ENCODE measurements at regions not wholly inside any gene's neighbourhood (a gene's known extent, or its start where the extent isn't known, plus 50 kb on each side); places are given as distances from the start of the nearest gene placed in this dataset.

DNA sequence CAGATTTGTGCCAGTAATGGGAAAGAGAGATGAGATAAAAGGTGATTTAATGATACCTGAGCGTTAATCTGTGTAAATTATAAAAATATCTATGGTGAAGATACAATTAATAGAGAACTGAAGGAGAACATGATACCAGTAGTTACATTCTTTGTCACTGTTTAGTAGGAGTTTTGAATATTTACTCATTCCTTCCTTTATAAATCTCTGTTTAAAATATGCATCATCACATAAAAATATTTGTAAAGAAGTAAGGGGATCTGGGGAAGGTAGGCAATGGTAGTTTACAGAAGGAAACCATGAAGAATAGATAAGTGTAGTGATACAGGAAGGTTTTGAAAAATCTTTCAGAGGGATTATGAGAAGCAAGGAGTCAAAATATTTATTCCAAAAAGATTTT, 190.6 kb upstream of the PCDH18 start:
- no peak overlapping the region for H3K4me2 ChIP-seq (ENCODE audit: control insufficient read depth, insufficient read depth)
- H3K79me2 ChIP-seq (ENCODE audit: control insufficient read depth, insufficient read depth, low read length): no peaks in the 10 kb centered on the region
- intact Hi-C loops (cut with micrococcal nuclease; ENCODE audit: unreplicated experiment): no loop called here
- ChIA-PET CTCF (interaction anchor here (2.4 kb wide), 1 partner anchor 10 kb away, joined by 11 read pairs; no protein-coding TSS in a partner anchor), SMC1A (ENCODE audit: uncharacterized antibody, unreplicated experiment) (no interaction called here), RAD21 (ENCODE audit: unreplicated experiment) (no interaction called here), POLR2A (no interaction called here)
- H3K27me3 ChIP-seq (replicated peaks in 1 of 2; ENCODE audit: control insufficient read depth in 2 of 2, insufficient read depth in 2 of 2, low read length in 1 of 2): no peaks in the 10 kb centered on the region
- no peaks in the 10 kb centered on the region for H4K20me1 ChIP-seq (ENCODE audit: control insufficient read depth, insufficient read depth)
- no peak for DNase-seq (ENCODE audit: low read depth, low spot score)
- no peaks in the 10 kb centered on the region for H3K36me3 ChIP-seq (ENCODE audit: control insufficient read depth in 2 of 2, insufficient read depth in 2 of 2, low read length in 1 of 2)
- no peaks in the 10 kb centered on the region for H3K4me1 ChIP-seq (ENCODE audit: control insufficient read depth, insufficient read depth, low read length)
- in situ Hi-C loops (cut with MboI): no loop called here
- TF ChIP-seq JUNB (IDR thresholded peaks at IDR 0.05) (no peak), CEBPB (IDR thresholded peaks at IDR 0.05; ENCODE audit: borderline replicate concordance in 1 of 2, low read depth in 2 of 2, low read length in 2 of 2) (no peak), PAX8 (IDR thresholded peaks at IDR 0.05) (no peak), PML (IDR thresholded peaks at IDR 0.05; ENCODE audit: low read length) (no peak), SMAD5 (IDR thresholded peaks at IDR 0.05; ENCODE audit: low read depth) (no peak), ETV6 (conservative IDR thresholded peaks at IDR 0.05 in 1 of 2, IDR thresholded peaks at IDR 0.05 in 1 of 2; ENCODE audit: borderline replicate concordance in 1 of 2, low read depth in 1 of 2) (no peak)
- TF ChIP-seq, protein P1, sequence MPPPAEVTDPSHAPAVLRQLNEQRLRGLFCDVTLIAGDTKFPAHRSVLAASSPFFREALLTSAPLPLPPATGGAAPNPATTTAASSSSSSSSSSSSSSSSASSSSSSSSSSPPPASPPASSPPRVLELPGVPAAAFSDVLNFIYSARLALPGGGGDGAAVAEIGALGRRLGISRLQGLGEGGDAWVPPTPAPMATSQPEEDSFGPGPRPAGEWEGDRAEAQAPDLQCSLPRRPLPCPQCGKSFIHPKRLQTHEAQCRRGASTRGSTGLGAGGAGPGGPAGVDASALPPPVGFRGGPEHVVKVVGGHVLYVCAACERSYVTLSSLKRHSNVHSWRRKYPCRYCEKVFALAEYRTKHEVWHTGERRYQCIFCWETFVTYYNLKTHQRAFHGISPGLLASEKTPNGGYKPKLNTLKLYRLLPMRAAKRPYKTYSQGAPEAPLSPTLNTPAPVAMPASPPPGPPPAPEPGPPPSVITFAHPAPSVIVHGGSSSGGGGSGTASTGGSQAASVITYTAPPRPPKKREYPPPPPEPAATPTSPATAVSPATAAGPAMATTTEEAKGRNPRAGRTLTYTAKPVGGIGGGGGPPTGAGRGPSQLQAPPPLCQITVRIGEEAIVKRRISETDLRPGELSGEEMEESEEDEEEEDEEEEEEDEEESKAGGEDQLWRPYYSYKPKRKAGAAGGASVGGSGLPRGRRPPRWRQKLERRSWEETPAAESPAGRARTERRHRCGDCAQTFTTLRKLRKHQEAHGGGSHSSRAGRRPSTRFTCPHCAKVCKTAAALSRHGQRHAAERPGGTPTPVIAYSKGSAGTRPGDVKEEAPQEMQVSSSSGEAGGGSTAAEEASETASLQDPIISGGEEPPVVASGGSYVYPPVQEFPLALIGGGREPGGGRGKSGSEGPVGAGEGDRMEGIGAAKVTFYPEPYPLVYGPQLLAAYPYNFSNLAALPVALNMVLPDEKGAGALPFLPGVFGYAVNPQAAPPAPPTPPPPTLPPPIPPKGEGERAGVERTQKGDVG (CRISPR knock-in tag; IDR thresholded peaks at IDR 0.05): no peak
- TF ChIP-seq, protein P2, sequence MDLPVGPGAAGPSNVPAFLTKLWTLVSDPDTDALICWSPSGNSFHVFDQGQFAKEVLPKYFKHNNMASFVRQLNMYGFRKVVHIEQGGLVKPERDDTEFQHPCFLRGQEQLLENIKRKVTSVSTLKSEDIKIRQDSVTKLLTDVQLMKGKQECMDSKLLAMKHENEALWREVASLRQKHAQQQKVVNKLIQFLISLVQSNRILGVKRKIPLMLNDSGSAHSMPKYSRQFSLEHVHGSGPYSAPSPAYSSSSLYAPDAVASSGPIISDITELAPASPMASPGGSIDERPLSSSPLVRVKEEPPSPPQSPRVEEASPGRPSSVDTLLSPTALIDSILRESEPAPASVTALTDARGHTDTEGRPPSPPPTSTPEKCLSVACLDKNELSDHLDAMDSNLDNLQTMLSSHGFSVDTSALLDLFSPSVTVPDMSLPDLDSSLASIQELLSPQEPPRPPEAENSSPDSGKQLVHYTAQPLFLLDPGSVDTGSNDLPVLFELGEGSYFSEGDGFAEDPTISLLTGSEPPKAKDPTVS (IDR thresholded peaks at IDR 0.05; ENCODE audit: low read depth, low read length): no peak
- no peak overlapping the region for H3K4me3 ChIP-seq
- no peak for ATAC-seq
- no peak overlapping the region for H3K27ac ChIP-seq (ENCODE audit: control insufficient read depth, insufficient read depth)
- H3K9ac ChIP-seq (ENCODE audit: control insufficient read depth, insufficient read depth, low read length): no peak overlapping the region
- H2AFZ ChIP-seq (ENCODE audit: control insufficient read depth, low read depth, low read length): no peak overlapping the region
- H3K9me3 ChIP-seq (replicated peaks; ENCODE audit: control insufficient read depth, insufficient read depth, low read length): no peaks in the 10 kb centered on the region
- WGBS (ENCODE audit: insufficient coverage, insufficient replicate concordance, low lambda C conversion rate, missing lambda C conversion rate): 0% methylated on average over 1 of the region's 1 CpG
- BruUV-seq (replicated peaks): no TSS peak
- FAIRE-seq: no peak

Data from GM12878 (cell line).